Mesendoderm (in vitro differentiated cells): ENCODE measurements at regions not wholly inside any gene's neighbourhood (a gene's known extent, or its start where the extent isn't known, plus 50 kb on each side); places are given as distances from the start of the nearest gene placed in this dataset.
A peak's percentile ranks its signal among the peaks of the same experiment; 100 is the strongest.

ENCODE experiments used
- DNase-seq: peaks from one replicate; pipeline ENCODE4 v3.0.0; 2013
- H2AK5ac ChIP-seq: 2 replicates; pipeline ENCODE4 v1.6.1; 2013; ENCODE audit warnings: low read length, inconsistent platforms
- H2BK120ac ChIP-seq: 2 replicates; pipeline ENCODE4 v1.6.1; 2013; ENCODE audit warnings: low read depth, mild to moderate bottlenecking, low read length, moderate library complexity, mixed read lengths
- H2BK15ac ChIP-seq: replicated peaks from 2 replicates; pipeline ENCODE4 v1.6.1; 2013; ENCODE audit warnings: low read depth, mild to moderate bottlenecking, moderate library complexity
- H2BK5ac ChIP-seq: 2 replicates; pipeline ENCODE4 v1.6.1; 2013; ENCODE audit warnings: low read length, inconsistent platforms
- H3K18ac ChIP-seq: 2 replicates; pipeline ENCODE4 v1.6.1; 2013; ENCODE audit warnings: mild to moderate bottlenecking, low read length, mixed read lengths
- H3K23ac ChIP-seq: one replicate; pipeline ENCODE4 v1.6.1; 2013; ENCODE audit warnings: low read length
- H3K27ac ChIP-seq: 2 replicates; pipeline ENCODE4 v1.5.1; 2013; ENCODE audit warnings: low read depth, mild to moderate bottlenecking, inconsistent platforms, low read length, moderate library complexity
- H3K27me3 ChIP-seq: 2 replicates; pipeline ENCODE4 v1.6.1; 2013; ENCODE audit warnings: low read length, control low read depth, mild to moderate bottlenecking, inconsistent platforms; ENCODE audit not compliant: insufficient read depth, poor library complexity
- H3K36me3 ChIP-seq: 2 replicates; pipeline ENCODE4 v1.6.1; 2013; ENCODE audit warnings: low read length, inconsistent platforms; ENCODE audit not compliant: control insufficient read depth, insufficient read depth
- H3K4ac ChIP-seq: one replicate; pipeline ENCODE4 v1.6.1; 2013; ENCODE audit warnings: low read depth, mild to moderate bottlenecking, low read length, moderate library complexity
- H3K4me1 ChIP-seq: 2 replicates; pipeline ENCODE4 v1.6.1; 2013; ENCODE audit warnings: low read depth, low read length, inconsistent platforms; ENCODE audit not compliant: control insufficient read depth
- H3K4me2 ChIP-seq: 2 replicates; pipeline ENCODE4 v1.6.1; 2013; ENCODE audit warnings: low read length
- H3K4me3 ChIP-seq: 2 replicates; pipeline ENCODE4 v1.5.1; 2013; ENCODE audit warnings: mild to moderate bottlenecking, low read length
- H3K56ac ChIP-seq: one replicate; pipeline ENCODE4 v1.6.1; 2013; ENCODE audit warnings: low read length
- H3K79me1 ChIP-seq: 2 replicates; pipeline ENCODE4 v1.6.1; 2013; ENCODE audit warnings: low read length, inconsistent platforms
- H3K79me2 ChIP-seq: 2 replicates; pipeline ENCODE4 v1.6.1; 2013; ENCODE audit warnings: mild to moderate bottlenecking, low read length; ENCODE audit not compliant: control insufficient read depth, insufficient read depth
- H3K9ac ChIP-seq: 2 replicates; pipeline ENCODE4 v1.6.1; 2013; ENCODE audit warnings: low read length, inconsistent platforms
- H4K5ac ChIP-seq: one replicate; pipeline ENCODE4 v1.6.1; 2013; ENCODE audit warnings: low read length
- H4K8ac ChIP-seq: one replicate; pipeline ENCODE4 v1.6.1; 2013; ENCODE audit warnings: low read depth, mild to moderate bottlenecking, control low read depth, low read length, moderate library complexity
- WGBS: extraction: QIAGEN DNeasy Blood & Tissue Kit; methylation state at CpG from one replicate; pipeline ENCODE4 v1.1.7; 2013; ENCODE audit warnings: low lambda C conversion rate, missing lambda C conversion rate; ENCODE audit not compliant: insufficient coverage; ENCODE audit errors: extremely low coverage; 5-methylcytosine and 5-hydroxymethylcytosine counted together

- no peak overlapping the region for H3K9ac ChIP-seq
- no peak overlapping the region for H3K56ac ChIP-seq
- H2BK120ac ChIP-seq = no peak overlapping the region
- no peak for DNase-seq
- no CpG with 5 or more reads among the region's 4 CpGs for WGBS
- H3K27ac ChIP-seq = no peak overlapping the region
- no peak overlapping the region for H2BK5ac ChIP-seq
- H3K79me1 ChIP-seq = no peaks in the 10 kb centered on the region
- no peak overlapping the region for H4K5ac ChIP-seq
- no peak overlapping the region for H3K4ac ChIP-seq
- no peak overlapping the region for H3K23ac ChIP-seq
- no peak overlapping the region for H3K4me3 ChIP-seq
- no peak overlapping the region for H2BK15ac ChIP-seq
- no peaks in the 10 kb centered on the region for H3K27me3 ChIP-seq
- H3K18ac ChIP-seq = no peak overlapping the region
- no peak overlapping the region for H3K4me2 ChIP-seq
- H2AK5ac ChIP-seq = no peak overlapping the region
- H4K8ac ChIP-seq = no peak overlapping the region
- H3K4me1 ChIP-seq = no peaks in the 10 kb centered on the region
- H3K79me2 ChIP-seq = no peaks in the 10 kb centered on the region
- H3K36me3 ChIP-seq = no peaks in the 10 kb centered on the region
These were observed 118.9 kb upstream of the KL start for GRCh38 chr13:32897296-32897695.

DNA sequence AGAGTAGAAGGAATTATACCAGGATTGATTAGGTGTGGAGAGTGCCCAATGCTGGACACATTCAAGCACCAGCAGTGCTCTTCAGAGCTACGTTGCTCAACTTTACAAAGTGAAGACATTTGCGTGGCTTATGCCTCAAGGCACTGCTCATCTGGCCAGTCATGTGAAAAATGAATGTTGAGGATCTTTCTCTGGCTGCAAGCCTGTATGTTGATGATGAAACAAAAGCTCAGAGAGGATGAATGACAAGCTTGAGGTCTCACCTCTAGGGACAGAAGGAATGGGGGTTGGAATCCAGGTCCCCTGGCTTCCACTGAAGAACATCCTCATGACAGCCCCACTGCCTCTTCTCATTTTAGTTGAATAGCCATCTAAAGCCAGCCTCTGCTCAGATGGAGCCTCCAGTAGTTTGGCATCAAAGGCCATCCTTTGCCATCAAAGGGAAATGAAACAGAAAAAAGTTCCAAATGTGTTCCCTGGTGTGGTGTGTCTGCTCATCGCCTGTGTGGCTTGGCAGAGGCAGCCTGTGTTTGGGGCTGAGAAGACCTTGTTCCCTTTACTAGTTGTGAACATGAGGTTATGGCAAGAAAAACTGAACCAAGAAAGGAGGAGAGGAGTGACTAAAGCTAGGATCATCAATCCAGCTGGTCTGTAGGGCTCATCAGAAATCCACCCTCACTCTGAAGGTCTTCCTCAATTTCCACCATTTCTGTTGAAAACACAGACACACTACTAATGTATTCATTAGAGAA, 114.0 kb upstream of the KL start:
- Histone ChIP-seq H3K4me1 (no peaks in the 10 kb centered on the region), H2BK5ac (no peak overlapping the region), H3K79me1 (no peaks in the 10 kb centered on the region), H2AK5ac (no peak overlapping the region), H2BK15ac (no peak overlapping the region), H3K4me3 (no peak overlapping the region), H3K23ac (no peak overlapping the region), H4K5ac (no peak overlapping the region), H3K4ac (no peak overlapping the region), H3K4me2 (no peak overlapping the region), H3K36me3 (no peaks in the 10 kb centered on the region), H3K9ac (no peak overlapping the region), H4K8ac (no peak overlapping the region), H2BK120ac (no peak overlapping the region), H3K56ac (no peak overlapping the region), H3K27ac (no peak overlapping the region), H3K27me3 (no peaks in the 10 kb centered on the region), H3K18ac (no peak overlapping the region), H3K79me2 (no peaks in the 10 kb centered on the region)
- DNase-seq = no peak
- no CpG with 5 or more reads among the region's 3 CpGs for WGBS

GRCh38 chr13:32902874-32903273, 113.3 kb upstream of the KL start:
- no peak overlapping the region for H3K27ac ChIP-seq
- no peak overlapping the region for H2AK5ac ChIP-seq
- H3K4me3 ChIP-seq = no peak overlapping the region
- H3K27me3 ChIP-seq = no peaks in the 10 kb centered on the region
- H3K36me3 ChIP-seq = no peaks in the 10 kb centered on the region
- H3K9ac ChIP-seq = no peak overlapping the region
- no peak overlapping the region for H3K23ac ChIP-seq
- no peak overlapping the region for H4K5ac ChIP-seq
- no peak overlapping the region for H3K4me2 ChIP-seq
- H3K79me2 ChIP-seq = no peaks in the 10 kb centered on the region
- H3K79me1 ChIP-seq = no peaks in the 10 kb centered on the region
- no peak overlapping the region for H2BK15ac ChIP-seq
- peak overlapping the region; percentile 1 for H3K56ac ChIP-seq
- no peak overlapping the region for H2BK5ac ChIP-seq
- no CpG with 5 or more reads among the region's 8 CpGs for WGBS
- peak; percentile 78 for DNase-seq
- H3K4ac ChIP-seq = no peak overlapping the region
- no peak overlapping the region for H4K8ac ChIP-seq
- H3K4me1 ChIP-seq = no peaks in the 10 kb centered on the region
- no peak overlapping the region for H2BK120ac ChIP-seq
- H3K18ac ChIP-seq = no peak overlapping the region

DNA sequence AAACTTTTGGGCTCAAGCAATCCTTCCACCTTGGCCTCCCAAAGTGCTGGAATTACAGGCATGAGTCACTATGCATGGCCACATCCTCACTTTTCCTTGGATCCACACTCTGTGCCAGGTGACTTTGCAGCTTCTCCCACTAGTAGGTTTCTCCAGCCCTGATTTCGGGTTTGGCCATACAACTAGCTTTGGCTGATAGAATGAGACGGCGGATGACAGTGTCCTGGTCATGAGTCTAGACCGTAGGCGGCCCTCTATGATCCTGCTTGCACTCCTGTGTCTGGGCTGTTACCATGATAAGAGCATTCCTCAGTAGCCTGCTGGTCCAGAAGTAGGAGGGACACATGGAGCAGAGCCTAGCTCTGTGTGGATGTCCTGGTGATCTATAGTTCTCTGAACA, 112.5 kb upstream of the KL start:
- Histone ChIP-seq H3K27ac (no peak overlapping the region), H3K4me3 (no peak overlapping the region), H3K23ac (no peak overlapping the region), H4K8ac (no peak overlapping the region), H3K56ac (no peak overlapping the region), H2BK120ac (no peak overlapping the region), H2BK15ac (no peak overlapping the region), H3K9ac (no peak overlapping the region), H3K4me2 (no peak overlapping the region), H3K18ac (no peak overlapping the region), H2AK5ac (no peak overlapping the region), H3K79me1 (no peaks in the 10 kb centered on the region), H3K27me3 (no peaks in the 10 kb centered on the region), H3K4me1 (no peaks in the 10 kb centered on the region), H4K5ac (no peak overlapping the region), H2BK5ac (no peak overlapping the region), H3K79me2 (no peaks in the 10 kb centered on the region), H3K4ac (no peak overlapping the region), H3K36me3 (no peaks in the 10 kb centered on the region)
- no CpG with 5 or more reads among the region's 5 CpGs for WGBS
- peak; percentile 9 for DNase-seq

DNA sequence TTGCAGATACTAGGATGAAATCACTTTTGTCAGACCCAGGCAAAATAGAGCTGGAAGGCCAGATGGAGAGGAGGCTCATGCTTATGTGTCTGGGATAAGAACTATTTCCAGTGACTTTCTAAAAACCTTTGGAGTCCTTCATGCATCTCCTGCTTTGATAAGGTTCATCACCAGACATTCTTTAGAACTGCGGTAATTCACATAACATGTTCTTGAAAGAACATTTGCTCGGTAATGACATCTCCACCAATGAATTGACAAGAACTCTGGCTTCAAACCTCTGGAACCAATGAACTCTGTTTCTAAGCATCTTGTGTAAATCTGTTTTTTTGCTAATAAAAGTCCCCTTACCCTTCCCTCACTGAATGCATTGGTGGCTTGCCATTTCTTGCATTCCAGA, 112.0 kb upstream of the KL start:
- DNase-seq = no peak
- Histone ChIP-seq H3K4me2 (no peak overlapping the region), H4K8ac (no peak overlapping the region), H3K27ac (no peak overlapping the region), H3K79me1 (no peaks in the 10 kb centered on the region), H2BK120ac (no peak overlapping the region), H3K27me3 (no peaks in the 10 kb centered on the region), H3K4me3 (no peak overlapping the region), H3K4me1 (no peaks in the 10 kb centered on the region), H2AK5ac (no peak overlapping the region), H2BK5ac (no peak overlapping the region), H3K56ac (no peak overlapping the region), H3K18ac (no peak overlapping the region), H4K5ac (no peak overlapping the region), H3K23ac (no peak overlapping the region), H3K9ac (no peak overlapping the region), H3K36me3 (no peaks in the 10 kb centered on the region), H2BK15ac (no peak overlapping the region), H3K4ac (no peak overlapping the region), H3K79me2 (no peaks in the 10 kb centered on the region)
- no CpG with 5 or more reads among the region's 2 CpGs for whole genome bisulfite sequencing
